ENCODE measurements at regions not wholly inside any gene's neighbourhood (a gene's known extent, or its start where the extent isn't known, plus 50 kb on each side); places are given as distances from the start of the nearest gene placed in this dataset.

- Histone ChIP-seq H3K79me2 (ENCODE audit: insufficient read depth, low read length) (no peaks in the 10 kb centered on the region), H3K9ac (ENCODE audit: low read depth, low read length) (no peak overlapping the region), H3K36me3 (ENCODE audit: insufficient read depth, low read length) (no peaks in the 10 kb centered on the region), H3K9me3 (ENCODE audit: insufficient read depth, low read length, severe bottlenecking) (no peaks in the 10 kb centered on the region), H3K4me1 (ENCODE audit: insufficient read depth, low read length) (no peaks in the 10 kb centered on the region), H2AFZ (ENCODE audit: low read depth, low read length) (no peak overlapping the region), H4K20me1 (ENCODE audit: insufficient read depth, low read length) (no peaks in the 10 kb centered on the region), H3K27ac (ENCODE audit: low read length) (no peak overlapping the region), H3K4me2 (ENCODE audit: insufficient read depth, low read length) (no peak overlapping the region), H3K4me3 (ENCODE audit: low read depth in 1 of 2, low read length in 2 of 2) (no peak overlapping the region), H3K27me3 (ENCODE audit: insufficient read depth, low read length, poor library complexity) (no peaks in the 10 kb centered on the region)
- TF ChIP-seq EZH2 (IDR thresholded peaks at IDR 0.05; ENCODE audit: borderline replicate concordance, low read depth, low read length, severe bottlenecking) (no peak), CTCF (IDR thresholded peaks at IDR 0.05; ENCODE audit: borderline replicate concordance, extremely low read depth, low read length, poor library complexity, severe bottlenecking) (no peak)
- no peak for ATAC-seq (ENCODE audit: insufficient read depth, low read depth)
- DNase-seq = no peak
These were observed 1371.6 kb upstream of the EPHA6 start for GRCh38 chr3:95442766-95443165.

- DNase-seq (no peak), ATAC-seq (ENCODE audit: insufficient read depth, low read depth) (no peak)
- Histone ChIP-seq H3K27ac (ENCODE audit: low read length) (no peak overlapping the region), H3K9me3 (ENCODE audit: insufficient read depth, low read length, severe bottlenecking) (no peaks in the 10 kb centered on the region), H3K4me1 (ENCODE audit: insufficient read depth, low read length) (no peaks in the 10 kb centered on the region), H3K79me2 (ENCODE audit: insufficient read depth, low read length) (no peaks in the 10 kb centered on the region), H3K4me2 (ENCODE audit: insufficient read depth, low read length) (no peak overlapping the region), H3K4me3 (ENCODE audit: low read depth in 1 of 2, low read length in 2 of 2) (no peak overlapping the region), H3K36me3 (ENCODE audit: insufficient read depth, low read length) (no peaks in the 10 kb centered on the region), H2AFZ (ENCODE audit: low read depth, low read length) (no peak overlapping the region), H3K27me3 (ENCODE audit: insufficient read depth, low read length, poor library complexity) (no peaks in the 10 kb centered on the region), H3K9ac (ENCODE audit: low read depth, low read length) (no peak overlapping the region), H4K20me1 (ENCODE audit: insufficient read depth, low read length) (no peaks in the 10 kb centered on the region)
- no peak for TF ChIP-seq EZH2 (IDR thresholded peaks at IDR 0.05; ENCODE audit: borderline replicate concordance, low read depth, low read length, severe bottlenecking)
These were observed 1364.6 kb upstream of the EPHA6 start for GRCh38 chr3:95449841-95450240.

- no peak overlapping the region for H3K9ac ChIP-seq (ENCODE audit: low read depth, low read length)
These were observed 1361.2 kb upstream of the EPHA6 start for GRCh38 chr3:95453242-95453641.

GRCh38 chr3:95456835-95457234 is 1357.6 kb upstream of the EPHA6 start:
- no peaks in the 10 kb centered on the region for H3K9me3 ChIP-seq (ENCODE audit: insufficient read depth, low read length, severe bottlenecking)
- H3K27me3 ChIP-seq (ENCODE audit: insufficient read depth, low read length, poor library complexity) = no peaks in the 10 kb centered on the region
- no peaks in the 10 kb centered on the region for H4K20me1 ChIP-seq (ENCODE audit: insufficient read depth, low read length)
- no peaks in the 10 kb centered on the region for H3K36me3 ChIP-seq (ENCODE audit: insufficient read depth, low read length)
- DNase-seq (no peak), ATAC-seq (ENCODE audit: insufficient read depth, low read depth) (no peak)
- no peak overlapping the region for H2AFZ ChIP-seq (ENCODE audit: low read depth, low read length)
- H3K4me1 ChIP-seq (ENCODE audit: insufficient read depth, low read length) = no peaks in the 10 kb centered on the region
- no peak overlapping the region for H3K4me3 ChIP-seq (ENCODE audit: low read depth in 1 of 2, low read length in 2 of 2)
- H3K27ac ChIP-seq (ENCODE audit: low read length) = no peak overlapping the region
- no peak overlapping the region for H3K9ac ChIP-seq (ENCODE audit: low read depth, low read length)
- no peaks in the 10 kb centered on the region for H3K79me2 ChIP-seq (ENCODE audit: insufficient read depth, low read length)
- no peak overlapping the region for H3K4me2 ChIP-seq (ENCODE audit: insufficient read depth, low read length)
- TF ChIP-seq CTCF (IDR thresholded peaks at IDR 0.05; ENCODE audit: borderline replicate concordance, extremely low read depth, low read length, poor library complexity, severe bottlenecking) (no peak), EZH2 (IDR thresholded peaks at IDR 0.05; ENCODE audit: borderline replicate concordance, low read depth, low read length, severe bottlenecking) (no peak)

More at GRCh38 chr3:95453242-95453641, 1361.2 kb upstream of the EPHA6 start:
- no peaks in the 10 kb centered on the region for H3K9me3 ChIP-seq (ENCODE audit: insufficient read depth, low read length, severe bottlenecking)
- DNase-seq = no peak
- no peaks in the 10 kb centered on the region for H3K27me3 ChIP-seq (ENCODE audit: insufficient read depth, low read length, poor library complexity)
- no peak overlapping the region for H3K4me2 ChIP-seq (ENCODE audit: insufficient read depth, low read length)
- H3K36me3 ChIP-seq (ENCODE audit: insufficient read depth, low read length) = no peaks in the 10 kb centered on the region
- no peaks in the 10 kb centered on the region for H3K79me2 ChIP-seq (ENCODE audit: insufficient read depth, low read length)
- ATAC-seq (ENCODE audit: insufficient read depth, low read depth) = no peak
- TF ChIP-seq EZH2 (IDR thresholded peaks at IDR 0.05; ENCODE audit: borderline replicate concordance, low read depth, low read length, severe bottlenecking) (no peak), CTCF (IDR thresholded peaks at IDR 0.05; ENCODE audit: borderline replicate concordance, extremely low read depth, low read length, poor library complexity, severe bottlenecking) (no peak)
- H4K20me1 ChIP-seq (ENCODE audit: insufficient read depth, low read length) = no peaks in the 10 kb centered on the region
- no peak overlapping the region for H3K27ac ChIP-seq (ENCODE audit: low read length)
- no peaks in the 10 kb centered on the region for H3K4me1 ChIP-seq (ENCODE audit: insufficient read depth, low read length)
- no peak overlapping the region for H2AFZ ChIP-seq (ENCODE audit: low read depth, low read length)
- no peak overlapping the region for H3K4me3 ChIP-seq (ENCODE audit: low read depth in 1 of 2, low read length in 2 of 2)

Data from DND-41 (cell line).